ENCODE measurements at regions not wholly inside any gene's neighbourhood (a gene's known extent, or its start where the extent isn't known, plus 50 kb on each side); places are given as distances from the start of the nearest gene placed in this dataset.
A peak's percentile ranks its signal among the peaks of the same experiment; 100 is the strongest.

DNA sequence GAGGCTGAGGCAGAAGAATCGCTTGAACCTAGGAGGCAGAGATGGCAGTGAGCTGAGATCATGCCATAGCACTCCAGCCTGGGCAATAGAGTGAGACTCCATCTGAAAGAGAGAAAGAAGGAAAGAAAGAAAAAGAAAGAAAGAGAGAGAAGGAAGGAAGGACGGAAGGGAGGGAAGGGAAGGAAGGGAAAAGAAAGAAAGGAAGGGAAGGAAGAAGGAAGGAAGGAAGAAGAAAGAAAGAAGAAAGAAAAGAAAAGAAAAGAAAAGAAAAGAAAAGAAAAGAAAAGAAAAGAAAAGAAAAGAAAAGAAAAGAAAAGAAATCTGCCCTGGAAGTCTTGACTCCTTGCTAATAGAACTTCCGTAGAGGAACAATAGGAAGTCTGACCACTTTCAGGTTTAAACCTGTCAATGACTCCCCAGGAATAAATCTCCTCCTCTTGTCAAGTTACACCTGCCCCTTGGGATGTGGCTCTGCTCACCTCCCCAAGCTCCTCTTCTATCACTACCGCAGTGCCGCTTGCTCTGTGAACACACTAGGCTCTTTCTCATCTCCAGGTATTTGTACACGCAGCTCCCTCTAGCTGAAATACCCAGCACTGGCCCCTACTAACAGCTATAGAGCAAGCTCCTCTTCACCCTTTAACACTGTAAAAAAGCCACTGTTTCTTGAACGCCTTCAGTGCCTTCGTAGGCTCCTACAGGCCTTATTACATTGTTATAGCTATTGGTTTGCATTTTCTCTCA is 773.1 kb upstream of the TBX3 start:
- Histone ChIP-seq H3K36me3 (no peaks in the 10 kb centered on the region), H3K4me1 (peaks cover 2 to 11% (median 4%) of the 10 kb centered on the region in 4 donors), H3K27ac (no peak overlapping the region), H3K4me3 (no peak overlapping the region), H3K27me3 (no peaks in the 10 kb centered on the region), H3K9me3 (no peaks in the 10 kb centered on the region)
- WGBS, 2 donors = 83 to 87% methylated on average over 7 to 8 of the region's 8 CpGs
- DNase-seq = no peak
- no peak for TF ChIP-seq POLR2A (IDR thresholded peaks at IDR 0.05)
- TF ChIP-seq, protein P1, sequence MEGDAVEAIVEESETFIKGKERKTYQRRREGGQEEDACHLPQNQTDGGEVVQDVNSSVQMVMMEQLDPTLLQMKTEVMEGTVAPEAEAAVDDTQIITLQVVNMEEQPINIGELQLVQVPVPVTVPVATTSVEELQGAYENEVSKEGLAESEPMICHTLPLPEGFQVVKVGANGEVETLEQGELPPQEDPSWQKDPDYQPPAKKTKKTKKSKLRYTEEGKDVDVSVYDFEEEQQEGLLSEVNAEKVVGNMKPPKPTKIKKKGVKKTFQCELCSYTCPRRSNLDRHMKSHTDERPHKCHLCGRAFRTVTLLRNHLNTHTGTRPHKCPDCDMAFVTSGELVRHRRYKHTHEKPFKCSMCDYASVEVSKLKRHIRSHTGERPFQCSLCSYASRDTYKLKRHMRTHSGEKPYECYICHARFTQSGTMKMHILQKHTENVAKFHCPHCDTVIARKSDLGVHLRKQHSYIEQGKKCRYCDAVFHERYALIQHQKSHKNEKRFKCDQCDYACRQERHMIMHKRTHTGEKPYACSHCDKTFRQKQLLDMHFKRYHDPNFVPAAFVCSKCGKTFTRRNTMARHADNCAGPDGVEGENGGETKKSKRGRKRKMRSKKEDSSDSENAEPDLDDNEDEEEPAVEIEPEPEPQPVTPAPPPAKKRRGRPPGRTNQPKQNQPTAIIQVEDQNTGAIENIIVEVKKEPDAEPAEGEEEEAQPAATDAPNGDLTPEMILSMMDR (IDR thresholded peaks at IDR 0.05) = no peak
- no peak for TF ChIP-seq EP300 (IDR thresholded peaks at IDR 0.05)
- TF ChIP-seq POLR2AphosphoS5 (IDR thresholded peaks at IDR 0.05) = no peak
- ATAC-seq (ENCODE audit: low FRiP score in 2 of 2) = no peak

DNA sequence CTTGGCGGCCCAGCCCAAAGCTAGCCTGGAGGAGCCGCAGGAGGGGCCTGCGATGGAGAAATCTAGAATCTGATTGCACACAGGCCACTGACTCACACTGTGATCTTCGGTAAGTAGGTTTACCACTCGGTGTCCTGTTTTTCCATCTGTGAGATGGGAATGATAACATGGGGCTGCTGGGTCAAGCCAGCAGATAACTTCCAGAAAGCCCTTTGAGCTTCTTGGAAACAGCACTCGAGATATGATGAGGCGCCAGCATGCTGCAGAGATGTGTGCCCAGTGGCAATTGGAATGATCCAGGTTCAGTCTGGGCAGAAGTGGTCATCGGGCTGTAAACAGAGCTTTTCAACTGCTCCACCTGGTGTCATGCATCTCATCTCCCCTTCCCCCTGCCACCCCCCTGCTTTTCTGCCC is 771.3 kb upstream of the TBX3 start:
- DNase-seq (peak in 1 of 2 donors; percentile 22), ATAC-seq (ENCODE audit: low FRiP score in 2 of 2) (no peak)
- Histone ChIP-seq H3K36me3 (no peaks in the 10 kb centered on the region), H3K27ac (no peak overlapping the region), H3K27me3 (no peaks in the 10 kb centered on the region), H3K9me3 (no peaks in the 10 kb centered on the region), H3K4me1 (peaks cover 3 to 19% (median 14%) of the 10 kb centered on the region in 4 donors), H3K4me3 (no peak overlapping the region)
- 69 to 82% methylated on average over 7 to 8 of the region's 8 CpGs for WGBS, 2 donors
- TF ChIP-seq EP300 (IDR thresholded peaks at IDR 0.05) (peak in 1 of 4 donors; percentile 20), POLR2A (IDR thresholded peaks at IDR 0.05) (no peak)
- TF ChIP-seq, protein P1 (IDR thresholded peaks at IDR 0.05) = no peak

DNA sequence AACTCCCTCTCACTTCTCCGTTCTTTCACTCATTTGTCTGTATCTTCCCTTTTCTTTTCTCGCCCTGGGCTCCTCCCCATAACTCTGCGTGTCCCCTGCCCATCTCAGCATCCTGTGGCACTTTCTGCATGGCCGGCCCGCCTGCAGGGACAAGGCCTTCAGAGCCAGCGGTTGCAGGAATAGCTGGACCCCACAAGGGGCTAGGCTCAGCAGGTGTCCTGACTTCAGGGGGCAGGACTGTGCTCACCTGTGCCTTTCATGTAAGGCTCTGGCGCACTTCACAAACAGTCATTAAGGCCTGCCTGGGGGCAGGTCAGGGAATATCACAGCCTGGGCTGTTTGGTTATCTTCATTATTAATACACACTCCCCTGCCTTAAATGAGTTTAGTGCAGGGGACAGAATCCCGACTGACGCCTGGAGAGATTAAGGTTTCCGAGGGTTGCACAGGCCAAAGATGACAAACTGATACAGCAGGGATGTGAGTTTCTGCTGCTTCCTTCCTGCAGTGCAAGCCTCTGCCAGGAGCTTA is 768.8 kb upstream of the TBX3 start:
- Histone ChIP-seq H3K27ac (peak overlapping the region in 3 of 4 donors; percentile 21 to 55 (median 32)), H3K27me3 (no peaks in the 10 kb centered on the region), H3K9me3 (no peaks in the 10 kb centered on the region), H3K4me1 (peaks cover 3 to 19% (median 14%) of the 10 kb centered on the region in 4 donors), H3K4me3 (no peak overlapping the region), H3K36me3 (no peaks in the 10 kb centered on the region)
- 64 to 82% methylated on average over 9 to 10 of the region's 10 CpGs for WGBS, 2 donors
- TF ChIP-seq POLR2AphosphoS5 (IDR thresholded peaks at IDR 0.05) (no peak), POLR2A (IDR thresholded peaks at IDR 0.05) (no peak), EP300 (IDR thresholded peaks at IDR 0.05) (no peak)
- TF ChIP-seq, protein P1 (IDR thresholded peaks at IDR 0.05) = no peak
- DNase-seq (peak in 1 of 2 donors; percentile 21), ATAC-seq (ENCODE audit: low FRiP score in 2 of 2) (peak in 1 of 2 donors; percentile 35)

DNA sequence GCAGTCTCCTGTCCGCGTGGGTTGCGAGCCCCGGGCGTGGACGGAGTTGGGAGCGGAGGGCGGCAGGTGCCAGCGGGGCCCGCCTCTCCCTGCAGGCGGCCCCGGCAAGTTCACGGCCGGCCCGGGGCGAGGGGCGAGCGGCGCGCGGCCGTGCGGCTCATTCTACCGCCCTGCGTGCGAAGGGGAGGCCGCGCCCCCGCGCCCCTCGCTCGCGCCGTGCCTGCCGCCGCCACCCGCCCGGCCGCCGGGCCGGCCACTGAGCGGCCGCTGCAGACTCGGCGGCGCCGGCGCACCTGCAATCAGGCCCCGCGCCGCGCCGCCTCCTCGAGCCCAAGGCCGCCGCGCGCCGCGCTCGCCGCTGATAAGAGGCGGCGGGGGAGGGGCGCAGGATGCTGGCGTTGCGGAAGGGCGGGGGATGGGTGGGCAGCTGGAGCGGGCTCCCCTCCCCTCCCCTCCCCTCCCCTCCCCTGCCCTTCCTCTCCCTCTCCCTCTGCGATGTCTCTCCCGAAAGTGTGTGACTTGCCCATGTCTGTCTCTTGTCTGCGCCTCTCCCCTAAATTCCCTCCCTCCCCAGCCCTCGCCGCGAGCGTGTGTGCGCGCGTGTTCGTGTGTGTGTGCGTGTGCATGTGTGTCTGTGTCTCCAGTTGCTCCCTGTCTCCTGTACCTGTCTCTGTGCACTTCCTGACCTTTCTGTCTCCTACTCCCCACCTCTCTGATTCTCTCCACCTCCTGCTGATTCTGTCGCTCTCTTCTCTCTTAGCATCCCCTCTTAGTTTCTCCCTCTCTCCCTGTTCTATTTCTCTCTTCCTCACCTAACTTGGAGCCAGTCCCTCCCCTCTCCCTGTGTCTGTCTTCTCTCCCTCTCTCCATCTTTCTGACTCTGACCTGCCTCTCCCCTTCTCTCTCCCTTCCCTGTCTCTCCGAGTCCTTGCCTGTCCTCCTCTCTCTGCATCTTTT is 768.1 kb upstream of the TBX3 start:
- Histone ChIP-seq H3K4me1 (peaks cover 3 to 19% (median 14%) of the 10 kb centered on the region in 4 donors), H3K27me3 (no peaks in the 10 kb centered on the region), H3K27ac (peak overlapping the region in 3 of 4 donors; percentile 21 to 55 (median 32)), H3K4me3 (peak overlapping the region in 3 of 4 donors; percentile 23 to 38 (median 29)), H3K9me3 (no peaks in the 10 kb centered on the region), H3K36me3 (no peaks in the 10 kb centered on the region)
- no peak for TF ChIP-seq EP300 (IDR thresholded peaks at IDR 0.05)
- TF ChIP-seq, protein P1 (IDR thresholded peaks at IDR 0.05) = peak in 1 of 6 experiments; percentile 26
- WGBS, 2 donors = 9 to 10% methylated on average over 22 of the region's 83 CpGs
- peak in 1 of 2 donors; percentile 86 for DNase-seq
- ATAC-seq (ENCODE audit: low FRiP score in 2 of 2) = peak in 1 of 2 donors; percentile 50

Measured in upper lobe of left lung (tissue), 6 donors.